ENCODE measurements at regions not wholly inside any gene's neighbourhood (a gene's known extent, or its start where the extent isn't known, plus 50 kb on each side); places are given as distances from the start of the nearest gene placed in this dataset.
A peak's percentile ranks its signal among the peaks of the same experiment; 100 is the strongest.
"Not testable (repeated sequence)": the region's sequence is repeated elsewhere in the genome, so short reads cannot be mapped to it uniquely, and the experiment has no call there.

- no peak overlapping the region for H3K4me3 ChIP-seq (ENCODE audit: control insufficient read depth, low read depth, low read length)
- no peak for TF ChIP-seq CTCF (IDR thresholded peaks at IDR 0.05; ENCODE audit: control insufficient read depth, insufficient read depth, low read depth, low read length, missing control alignments)
- no peak for DNase-seq (ENCODE audit: low read depth)
Measured at GRCh38 chr3:8311321-8311720, 190.3 kb upstream of the LMCD1 start.

- no peak for TF ChIP-seq CTCF (IDR thresholded peaks at IDR 0.05; ENCODE audit: control insufficient read depth, insufficient read depth, low read depth, low read length, missing control alignments)
- H3K4me3 ChIP-seq (ENCODE audit: control insufficient read depth, low read depth, low read length): no peak overlapping the region
- DNase-seq (ENCODE audit: low read depth): no peak
Measured at GRCh38 chr3:8312685-8313084, 188.9 kb upstream of the LMCD1 start.

GRCh38 chr3:8313560-8314267 is 187.9 kb upstream of the LMCD1 start:
- no peak for DNase-seq (ENCODE audit: low read depth)
- H3K4me3 ChIP-seq (ENCODE audit: control insufficient read depth, low read depth, low read length): no peak overlapping the region
- no peak for TF ChIP-seq CTCF (IDR thresholded peaks at IDR 0.05; ENCODE audit: control insufficient read depth, insufficient read depth, low read depth, low read length, missing control alignments)

GRCh38 chr3:8315526-8315925 is 186.1 kb upstream of the LMCD1 start:
- DNase-seq (ENCODE audit: low read depth); H3K4me3 ChIP-seq (ENCODE audit: control insufficient read depth, low read depth, low read length): not testable (repeated sequence)

- DNase-seq (ENCODE audit: low read depth): peak; percentile 7
- TF ChIP-seq CTCF (IDR thresholded peaks at IDR 0.05; ENCODE audit: control insufficient read depth, insufficient read depth, low read depth, low read length, missing control alignments): no peak
- no peak overlapping the region for H3K4me3 ChIP-seq (ENCODE audit: control insufficient read depth, low read depth, low read length)
Measured at GRCh38 chr3:8317661-8318649, 183.7 kb upstream of the LMCD1 start.

- peak; percentile 48 for DNase-seq (ENCODE audit: low read depth)
- TF ChIP-seq CTCF (IDR thresholded peaks at IDR 0.05; ENCODE audit: control insufficient read depth, insufficient read depth, low read depth, low read length, missing control alignments): no peak
- no peak overlapping the region for H3K4me3 ChIP-seq (ENCODE audit: control insufficient read depth, low read depth, low read length)
Measured at GRCh38 chr3:8319935-8320634, 181.5 kb upstream of the LMCD1 start.
